HG03442 (cell line): ENCODE measurements at regions not wholly inside any gene's neighbourhood (a gene's known extent, or its start where the extent isn't known, plus 50 kb on each side); places are given as distances from the start of the nearest gene placed in this dataset.

Experiments
- ATAC-seq: cut with Tn5 transposase; IDR thresholded peaks from one replicate; pipeline ENCODE4 v1.9.1; 2021; ENCODE audit warnings: mild to moderate bottlenecking, moderate library complexity; ENCODE audit not compliant: unreplicated experiment

DNA sequence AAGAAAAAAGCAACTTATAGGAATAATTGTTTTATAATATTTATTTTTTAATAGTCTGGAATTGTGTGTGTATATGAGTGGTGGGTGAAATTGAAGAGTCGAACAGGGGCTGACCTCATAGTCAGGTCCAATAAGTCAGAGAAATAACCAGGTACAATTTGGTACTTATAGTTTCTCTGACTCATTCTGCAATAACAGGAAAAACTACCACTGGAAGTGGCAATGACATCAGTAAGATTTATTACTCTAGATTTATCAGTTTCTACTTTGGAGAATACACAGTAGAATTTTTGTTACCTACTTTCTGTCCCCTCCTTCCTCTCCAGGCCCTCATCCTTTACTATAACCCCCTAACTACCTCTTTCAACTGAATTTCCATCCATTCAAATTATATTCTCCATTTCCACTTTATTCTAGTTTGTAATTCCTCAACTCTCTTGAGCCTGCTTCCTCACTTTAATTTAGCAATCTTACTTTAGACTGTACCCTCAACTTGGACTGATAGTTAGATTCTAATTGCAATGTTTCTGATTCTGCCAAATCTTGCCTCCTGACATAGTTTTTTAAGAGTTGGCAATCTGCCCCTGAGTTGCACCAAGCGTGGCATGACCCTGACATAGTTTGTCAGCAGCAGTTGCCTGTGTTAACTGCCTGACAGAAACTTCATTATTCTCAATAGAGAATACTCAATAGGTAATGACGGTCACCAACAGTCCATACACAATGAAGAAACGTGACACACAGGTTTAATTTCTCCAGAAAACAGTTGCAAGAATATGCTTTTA is 475.3 kb upstream of the RIOK2 start:
- ATAC-seq = no peak

DNA sequence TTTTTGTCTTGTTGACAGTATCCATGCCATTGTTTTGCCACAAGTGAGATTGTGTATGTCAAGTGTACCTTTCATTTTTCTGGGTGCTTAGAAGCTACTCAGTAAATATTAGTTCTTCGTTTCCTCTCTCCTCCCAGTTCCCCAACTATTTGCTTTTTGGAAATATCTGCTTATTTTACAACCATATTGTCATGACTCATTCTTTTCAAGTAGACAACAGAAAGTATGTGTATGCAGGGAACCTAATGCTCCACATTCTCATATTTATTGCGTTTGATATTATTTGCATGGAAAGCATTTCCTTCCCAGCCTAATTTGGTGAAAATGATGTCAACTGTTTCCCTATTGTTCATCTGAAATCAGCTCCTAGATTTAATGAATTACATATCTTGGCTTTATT is 483.7 kb upstream of the RIOK2 start:
- no peak for ATAC-seq

DNA sequence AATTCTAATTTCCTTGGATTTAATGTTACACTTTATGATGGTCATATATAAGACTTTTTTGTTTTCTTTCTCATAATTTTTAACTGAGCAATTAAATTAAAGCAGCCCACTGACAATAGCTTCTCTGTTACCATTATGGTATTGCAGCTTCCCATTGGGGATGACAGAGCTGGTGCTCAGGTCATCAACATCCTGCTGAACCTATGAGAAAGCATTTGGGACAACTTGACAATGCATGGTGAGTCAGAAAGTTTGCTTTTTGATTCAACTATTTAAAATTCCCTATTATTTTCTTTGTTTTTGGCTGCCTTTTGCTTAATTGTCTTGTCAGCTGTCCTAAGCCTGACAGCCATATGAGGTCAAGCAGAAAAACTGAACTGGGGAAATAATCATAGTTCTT is 487.4 kb upstream of the RIOK2 start:
- no peak for ATAC-seq

DNA sequence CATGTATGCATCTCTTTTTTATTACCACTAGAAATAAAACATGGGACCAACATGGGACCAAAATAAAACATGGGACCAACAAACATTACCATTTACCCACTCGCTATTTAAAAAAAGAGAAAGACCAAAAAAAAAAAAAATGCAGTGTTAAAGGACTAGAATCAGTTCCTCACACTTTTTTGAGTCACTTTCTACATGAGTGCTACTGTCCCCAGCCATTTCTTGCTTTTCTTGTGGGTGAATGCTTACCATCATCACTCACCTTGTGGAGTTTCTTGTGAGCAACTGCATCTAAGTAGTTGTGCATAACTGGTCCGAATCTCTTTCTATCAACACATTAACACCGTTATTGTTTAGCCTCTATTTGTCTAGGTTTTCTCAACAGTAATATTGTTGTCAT is 493.6 kb upstream of the RIOK2 start:
- ATAC-seq = no peak

DNA sequence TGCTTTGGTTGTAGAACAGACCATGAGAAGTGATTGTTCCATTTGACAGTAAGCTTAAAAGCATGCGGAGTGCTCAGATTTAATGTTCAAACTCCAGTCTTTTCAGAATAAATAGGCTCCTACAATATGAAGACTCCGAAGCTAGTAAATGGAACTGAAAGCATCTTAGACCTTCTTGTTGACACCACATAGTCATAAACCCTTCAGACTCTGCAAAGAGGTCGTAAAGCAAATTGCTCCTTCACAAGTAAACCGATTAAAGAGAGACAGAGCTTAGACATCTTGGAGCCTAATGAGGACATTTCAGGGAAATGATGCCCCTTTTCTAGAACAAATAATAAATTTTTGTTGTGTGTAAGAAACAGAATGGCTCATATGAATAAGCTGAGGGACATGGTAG is 511.0 kb upstream of the RIOK2 start:
- ATAC-seq = no peak

DNA sequence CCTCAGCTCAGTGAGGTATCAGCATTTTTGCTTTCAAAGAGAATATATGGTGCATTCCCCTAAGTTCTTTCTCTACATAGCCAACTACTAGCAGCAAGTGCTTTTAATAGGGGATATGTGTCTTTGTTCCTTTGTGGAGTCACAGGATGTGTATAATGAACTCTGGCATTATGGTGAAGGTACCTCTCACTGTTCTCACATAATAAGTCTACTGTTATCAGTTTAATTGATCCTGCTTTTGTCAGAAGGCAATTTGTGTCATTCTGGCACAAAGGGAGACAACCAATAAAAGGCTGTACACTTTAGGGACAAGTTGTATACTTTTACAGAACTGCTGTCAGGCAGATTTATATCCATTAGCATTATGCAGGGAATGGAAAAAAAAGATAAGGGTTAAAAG is 531.4 kb upstream of the RIOK2 start:
- ATAC-seq = no peak

DNA sequence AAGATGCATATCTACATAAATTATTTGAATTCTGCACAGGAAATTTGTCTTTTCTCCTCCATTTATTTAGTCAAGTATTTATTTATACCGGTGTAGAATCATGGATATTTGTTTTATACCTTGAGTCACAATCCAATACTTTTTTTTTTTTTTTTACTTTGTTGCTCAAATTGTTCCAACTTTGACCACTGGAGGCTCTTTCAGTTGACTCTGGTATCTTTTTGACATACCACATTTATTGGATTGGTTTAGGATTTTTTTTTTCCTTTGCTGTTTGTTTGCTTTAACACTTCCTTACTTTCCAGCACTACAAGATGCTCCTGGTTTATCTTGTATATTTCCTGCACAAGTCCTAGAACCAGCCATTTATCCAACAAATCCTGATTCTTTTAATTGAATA is 543.1 kb upstream of the RIOK2 start:
- no peak for ATAC-seq

DNA sequence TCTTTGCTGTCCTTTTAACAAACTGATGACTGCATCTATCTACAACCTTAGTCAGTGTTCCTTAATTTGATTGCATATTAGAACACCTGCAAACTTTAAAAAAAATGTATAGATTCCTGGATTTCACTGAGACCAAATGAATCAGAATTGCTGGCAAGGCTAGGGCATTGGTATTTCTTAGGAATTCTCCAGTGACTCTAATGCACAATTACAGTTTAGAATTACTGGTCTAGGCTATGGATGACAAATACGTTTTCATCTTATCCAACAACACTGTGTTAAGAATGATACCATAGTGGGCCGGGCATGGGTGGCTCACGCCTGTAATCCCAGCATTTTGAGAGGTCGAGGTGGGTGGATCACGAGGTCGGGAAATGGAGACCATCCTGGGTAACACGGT is 545.9 kb upstream of the RIOK2 start:
- ATAC-seq = no peak

DNA sequence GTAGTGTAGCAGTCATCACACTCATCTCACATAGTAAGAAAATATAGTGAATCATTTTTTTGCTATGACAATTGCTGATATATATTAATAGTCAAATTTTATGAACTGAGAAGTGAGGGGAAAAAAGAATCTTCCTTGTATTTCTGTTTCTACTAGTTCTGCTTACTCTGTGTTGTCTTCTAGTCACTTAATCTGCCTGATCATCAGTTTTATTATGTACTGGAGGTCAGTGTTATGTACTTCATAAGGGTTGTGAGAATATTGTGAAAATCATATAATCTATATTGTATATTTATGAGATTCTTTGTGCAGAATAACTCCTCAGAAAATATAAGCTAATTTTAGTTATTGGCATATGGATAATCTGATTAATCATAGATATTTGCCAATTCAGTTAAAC is 546.9 kb upstream of the RIOK2 start:
- no peak for ATAC-seq

DNA sequence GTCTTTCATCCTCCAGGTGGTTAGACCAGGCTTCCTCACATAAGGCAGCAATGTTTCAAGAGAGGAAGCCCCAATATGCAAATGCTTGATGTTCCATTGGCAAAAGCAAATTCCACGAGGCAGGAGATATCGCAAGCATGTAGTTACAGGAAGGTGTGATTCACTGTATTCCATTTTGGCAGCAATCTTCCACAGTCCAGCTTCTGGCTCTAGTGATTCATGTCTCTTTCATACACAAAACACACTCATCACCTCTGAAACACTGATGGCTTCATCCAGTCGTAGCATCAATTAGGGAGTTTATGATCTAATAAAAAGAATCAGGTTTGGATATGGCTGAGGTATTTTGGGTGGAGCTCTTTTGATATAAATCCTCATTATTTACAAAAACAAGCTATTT is 552.2 kb upstream of the RIOK2 start:
- no peak for ATAC-seq

DNA sequence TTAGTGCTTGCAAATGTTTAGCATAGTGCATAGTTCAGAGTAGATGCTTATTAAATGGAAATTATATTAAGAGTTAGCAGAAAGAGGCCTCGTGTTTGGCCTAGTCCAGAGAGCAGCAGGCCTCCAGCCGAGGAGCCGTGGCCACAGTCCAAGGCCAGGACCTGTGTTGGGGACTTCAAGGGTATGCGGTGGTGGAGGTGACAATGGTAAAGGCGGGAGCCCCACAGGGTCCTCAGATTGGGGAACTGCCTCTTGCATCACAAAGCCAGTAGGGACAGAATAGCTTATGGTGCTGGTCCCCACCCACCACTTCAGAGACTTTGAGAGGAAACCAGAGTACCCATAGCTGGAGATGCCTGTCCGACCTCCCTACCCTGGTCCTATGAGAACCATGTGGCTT is 554.6 kb upstream of the RIOK2 start:
- no peak for ATAC-seq

DNA sequence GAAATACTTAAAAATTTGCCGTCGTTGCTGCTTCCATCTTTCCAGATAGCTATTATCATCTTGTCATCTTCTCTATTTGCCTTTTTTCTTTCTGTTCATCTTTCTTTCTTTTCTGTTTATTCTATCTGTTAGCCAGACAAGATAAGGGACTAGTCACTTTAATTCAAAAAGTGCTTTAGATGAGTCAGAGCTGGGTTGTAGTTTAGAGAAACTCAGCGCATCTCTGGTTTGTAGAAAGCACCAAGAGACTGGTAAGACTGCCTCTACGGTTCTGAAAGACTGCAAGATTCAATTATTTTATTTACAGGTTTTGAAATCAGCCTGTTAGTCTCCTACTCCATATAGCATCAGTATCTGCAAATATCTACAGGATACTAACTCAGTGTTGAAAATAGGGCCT is 562.8 kb upstream of the RIOK2 start:
- ATAC-seq = no peak

DNA sequence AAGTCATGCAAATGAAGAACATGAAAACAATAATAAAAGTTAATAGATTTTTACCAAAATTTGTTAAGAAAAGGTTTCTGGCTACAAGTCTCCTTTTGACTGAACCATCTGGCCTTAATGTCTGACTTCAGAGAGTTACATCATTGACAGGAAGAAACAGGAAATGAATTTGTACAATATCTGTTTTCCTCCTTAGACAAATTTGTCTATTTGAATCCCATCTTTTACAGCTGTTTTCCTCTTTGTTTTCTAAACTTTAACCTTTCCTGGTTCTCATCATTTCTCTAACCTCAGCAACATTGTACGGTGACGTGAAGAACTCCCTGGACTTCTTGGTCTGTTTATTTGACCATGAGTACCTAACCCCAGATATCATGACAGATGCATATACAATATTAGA is 567.5 kb upstream of the RIOK2 start:
- ATAC-seq = no peak

DNA sequence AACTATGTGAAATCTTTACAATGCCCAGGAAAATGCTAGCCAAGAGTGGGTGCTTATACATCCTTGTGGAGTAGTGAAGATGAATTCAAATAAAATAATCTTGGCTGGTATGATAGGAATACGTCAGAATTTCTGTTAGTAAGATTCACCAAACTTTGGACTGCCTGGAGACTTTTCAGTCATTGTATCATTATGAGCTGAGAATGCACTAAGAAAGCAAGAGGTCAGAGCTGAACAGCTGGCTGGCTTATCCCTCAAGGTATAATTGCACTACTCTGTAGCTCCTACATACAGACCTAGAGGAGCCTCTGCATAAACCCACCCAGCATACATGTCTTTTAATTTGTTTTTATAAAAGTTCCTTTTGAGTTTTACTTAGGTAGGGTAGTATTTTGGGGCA is 568.5 kb upstream of the RIOK2 start:
- no peak for ATAC-seq

DNA sequence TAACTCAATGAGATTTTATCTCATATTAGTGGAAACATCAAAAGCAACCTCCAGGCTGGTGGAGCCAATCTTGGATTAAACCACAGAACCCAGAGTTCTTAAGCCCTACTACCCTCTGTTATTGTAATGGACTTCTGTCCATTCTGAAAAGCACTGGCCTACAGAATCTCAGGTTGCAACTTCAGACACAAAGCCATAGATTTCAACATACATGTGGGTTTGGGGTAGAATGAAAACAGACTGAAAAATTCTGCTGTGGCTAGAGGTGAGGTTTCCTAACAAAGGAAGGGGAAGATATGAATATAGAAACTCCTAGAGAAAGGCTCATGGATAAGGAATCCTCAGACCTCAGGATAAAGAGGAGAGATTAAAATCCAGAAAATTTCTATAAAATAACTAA is 569.8 kb upstream of the RIOK2 start:
- ATAC-seq = no peak

DNA sequence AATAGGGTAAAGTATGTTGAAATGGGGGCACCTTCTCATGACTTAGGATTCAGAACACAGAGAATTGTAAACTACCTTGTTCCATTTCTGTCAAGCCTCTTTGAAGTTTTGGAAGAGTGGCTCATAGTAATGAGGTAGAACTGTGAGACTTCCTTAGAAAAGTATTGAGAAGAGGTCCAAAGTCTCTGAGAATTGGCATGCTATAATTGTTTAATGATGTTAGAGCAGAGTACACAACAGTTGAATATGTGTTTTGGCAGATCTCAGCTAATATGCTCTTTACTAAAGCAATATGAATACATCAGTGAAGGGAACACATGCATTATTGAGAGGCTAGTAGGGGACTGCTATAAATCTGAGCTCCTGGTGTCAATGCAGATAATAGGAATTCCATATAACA is 579.4 kb upstream of the RIOK2 start:
- no peak for ATAC-seq

DNA sequence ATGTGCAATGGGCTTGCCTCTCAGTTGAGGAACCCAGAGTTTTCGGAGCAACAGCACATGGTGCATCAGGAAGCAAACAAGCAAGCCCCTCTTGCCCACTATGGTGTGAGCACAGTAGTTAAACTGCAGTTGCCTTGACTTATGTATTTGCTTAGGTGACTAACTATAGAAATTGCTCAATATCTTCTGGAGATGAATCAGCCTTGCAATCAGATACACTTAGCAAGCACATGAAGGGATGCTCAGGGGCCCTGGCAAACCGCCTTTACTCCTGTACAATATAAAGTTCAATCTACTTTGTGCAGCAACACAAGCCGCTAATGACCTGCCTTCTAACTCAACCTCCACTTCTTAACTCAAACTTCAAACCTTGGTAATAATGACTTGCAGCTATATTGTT is 581.7 kb upstream of the RIOK2 start:
- ATAC-seq = no peak

DNA sequence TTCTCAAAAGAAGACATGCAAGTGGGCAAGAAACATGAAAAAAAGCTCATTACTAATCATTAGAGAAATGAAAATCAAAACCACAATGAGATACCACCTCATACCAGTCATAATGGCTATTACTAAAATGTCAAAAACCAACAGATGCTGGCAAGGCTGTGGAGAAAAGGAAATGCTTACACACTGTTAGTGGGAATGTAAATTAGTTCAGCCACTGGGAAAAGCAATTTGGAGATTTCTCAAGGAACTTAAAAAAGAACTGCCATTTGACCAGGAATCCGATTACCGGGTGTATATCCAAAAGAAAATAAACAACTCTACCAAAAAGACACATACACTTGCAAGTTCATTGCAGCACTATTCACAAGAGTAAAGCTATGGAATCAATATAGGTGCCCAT is 595.4 kb upstream of the RIOK2 start:
- no peak for ATAC-seq

DNA sequence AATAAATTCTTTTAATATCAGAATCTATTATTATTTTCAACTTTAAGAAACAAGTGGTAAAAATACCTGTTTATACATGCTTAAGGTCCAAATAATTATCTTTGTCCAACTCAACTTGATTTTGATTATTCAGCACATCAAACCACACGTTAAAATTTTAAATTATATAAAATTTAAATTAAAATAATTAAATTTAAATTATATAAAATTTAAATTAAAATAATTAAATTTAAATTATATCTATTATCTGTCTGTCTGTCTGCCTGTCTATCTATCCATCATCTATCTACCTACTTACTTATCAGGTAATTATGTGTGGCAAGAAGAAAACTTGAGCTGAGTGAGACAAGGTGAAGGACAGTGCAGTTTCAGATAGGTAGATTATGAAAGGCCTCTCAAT is 605.3 kb upstream of the RIOK2 start:
- no peak for ATAC-seq

DNA sequence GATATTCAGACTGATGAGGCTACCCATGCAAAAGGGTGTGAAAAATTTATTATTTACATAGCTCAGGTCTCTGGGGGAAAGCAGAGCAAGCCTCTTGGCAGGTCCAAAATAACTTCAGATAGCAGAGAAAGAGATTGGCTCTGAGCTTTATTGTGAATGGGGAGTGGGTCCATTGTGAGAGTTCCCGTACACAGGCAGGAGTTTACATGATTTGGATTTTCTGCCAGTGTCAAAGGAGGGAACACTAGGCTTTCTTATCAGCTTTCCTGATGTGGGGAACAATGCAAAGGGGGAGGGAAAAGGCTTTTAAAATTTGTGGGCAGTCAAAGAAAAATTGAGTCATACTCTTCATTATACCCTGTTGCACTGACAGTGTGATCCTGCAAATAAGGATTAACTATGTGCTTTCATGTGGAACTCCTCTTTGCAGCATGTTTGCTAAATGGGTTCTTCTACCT is 615.0 kb upstream of the RIOK2 start:
- ATAC-seq = no peak

DNA sequence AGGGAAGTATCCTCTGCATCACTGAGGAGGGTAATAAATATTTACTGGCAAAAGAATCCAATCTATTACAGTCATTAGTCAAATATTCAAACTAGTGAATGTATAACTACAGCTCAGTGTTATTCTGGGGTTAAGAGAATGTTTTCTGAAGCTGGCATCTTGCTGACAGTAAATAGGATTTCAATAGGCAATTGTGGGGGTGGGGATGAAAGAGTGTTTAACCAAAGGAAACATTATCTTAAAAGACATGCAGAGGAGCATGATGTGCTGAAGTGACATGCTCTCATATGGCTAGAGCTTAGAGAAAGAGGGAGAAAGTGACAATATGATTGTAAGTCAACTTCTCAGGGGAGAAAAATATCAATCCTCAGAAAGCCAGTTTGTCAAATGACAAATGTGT is 618.4 kb upstream of the RIOK2 start:
- ATAC-seq = no peak

DNA sequence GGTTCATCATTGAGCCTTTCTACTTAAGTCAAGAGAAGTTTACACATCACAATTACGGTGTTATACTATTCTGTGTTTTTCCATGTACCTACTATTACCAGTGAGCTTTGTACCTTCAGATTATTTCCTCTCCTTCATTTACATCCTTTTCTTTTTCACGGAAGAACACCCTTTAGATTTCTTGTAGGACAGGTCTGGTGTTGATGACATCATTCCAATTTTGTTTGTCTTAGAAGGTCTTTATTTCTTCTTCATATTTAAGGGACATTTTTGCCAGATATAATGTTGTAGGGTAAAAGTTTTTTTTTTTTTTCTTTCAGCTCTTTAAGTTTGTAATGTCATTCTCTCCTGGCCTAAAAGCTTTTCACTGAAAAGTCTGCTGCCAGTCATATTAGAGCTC is 637.1 kb upstream of the RIOK2 start:
- no peak for ATAC-seq

DNA sequence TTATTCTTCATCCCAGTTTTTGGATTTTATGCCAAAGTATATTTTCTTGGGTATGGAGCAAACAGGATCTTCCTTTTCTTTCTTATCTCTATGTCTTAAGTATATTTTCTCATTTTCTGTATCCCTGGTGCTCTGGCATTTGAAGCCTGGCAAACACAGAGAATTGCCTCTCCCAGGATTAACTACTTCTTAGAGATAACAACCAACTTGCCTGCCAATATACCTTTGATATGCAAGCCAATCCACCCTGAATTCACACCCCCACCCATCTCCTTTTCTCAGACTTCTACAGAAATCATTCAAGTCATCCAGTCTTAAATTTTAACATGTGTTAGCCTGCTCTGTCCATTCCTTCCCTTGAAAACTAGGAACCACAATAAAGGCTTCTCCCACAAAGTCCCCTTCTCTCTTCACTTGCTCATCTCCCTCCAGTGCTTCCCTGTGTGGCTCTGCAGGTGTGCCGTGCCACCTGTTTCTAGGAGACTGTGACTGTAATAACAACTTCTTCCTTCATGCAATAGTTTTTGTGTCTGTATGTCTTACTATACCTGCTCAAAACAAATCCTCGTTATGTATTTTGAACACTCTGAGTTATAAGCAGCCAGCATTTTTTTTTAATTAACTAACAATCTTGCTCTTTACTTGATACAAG is 649.7 kb upstream of the RIOK2 start:
- ATAC-seq = no peak
